G401.6 (cell line): ENCODE measurements at regions not wholly inside any gene's neighbourhood (a gene's known extent, or its start where the extent isn't known, plus 50 kb on each side); places are given as distances from the start of the nearest gene placed in this dataset.
"Not testable (repeated sequence)": the region's sequence is repeated elsewhere in the genome, so short reads cannot be mapped to it uniquely, and the experiment has no call there.

Source experiments
- FAIRE-seq: peaks from 2 replicates; lab custom pipeline; 2012; peaks lifted over from hg19 to GRCh38; lab: Jason Lieb, UNC

DNA sequence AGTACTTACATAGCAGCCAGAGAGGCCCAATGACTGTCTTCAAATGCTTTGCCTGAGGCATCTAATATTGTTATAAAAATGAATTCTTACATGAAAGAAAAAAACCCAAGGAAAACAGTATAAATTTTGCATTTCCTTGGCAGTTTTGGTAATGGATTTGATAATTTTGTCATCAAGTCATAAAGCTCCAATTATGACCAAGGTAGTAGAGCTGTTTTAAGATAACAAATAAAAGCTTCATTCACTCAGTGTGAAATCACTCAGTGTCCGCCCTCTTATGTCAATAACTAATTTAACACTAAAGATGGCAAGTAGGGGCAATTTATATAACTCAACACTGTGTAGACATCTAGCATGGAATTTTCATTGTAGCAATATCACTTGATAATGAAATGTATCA lies 193.9 kb downstream of the ANKRD7 start:
- no peak for FAIRE-seq

DNA sequence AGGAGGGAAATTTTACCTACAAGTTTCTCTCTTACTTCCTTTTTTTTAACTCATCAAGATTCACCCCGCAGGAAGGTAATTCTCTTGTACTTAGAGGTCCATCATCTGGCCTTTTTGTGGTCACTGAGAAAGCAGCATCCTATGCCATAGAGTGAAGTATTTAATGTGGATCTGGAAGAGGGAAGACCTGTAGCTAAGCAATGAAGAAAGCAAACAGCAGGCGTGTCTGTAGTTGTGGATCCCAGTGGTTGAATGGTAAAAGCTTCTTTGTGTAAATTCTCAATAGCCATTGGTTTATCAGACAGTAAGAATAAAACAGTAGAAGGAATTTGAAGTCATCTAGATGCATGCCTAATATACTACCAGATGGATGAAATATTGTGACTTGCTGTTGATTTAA lies 196.4 kb downstream of the ANKRD7 start:
- FAIRE-seq, result no peak

DNA sequence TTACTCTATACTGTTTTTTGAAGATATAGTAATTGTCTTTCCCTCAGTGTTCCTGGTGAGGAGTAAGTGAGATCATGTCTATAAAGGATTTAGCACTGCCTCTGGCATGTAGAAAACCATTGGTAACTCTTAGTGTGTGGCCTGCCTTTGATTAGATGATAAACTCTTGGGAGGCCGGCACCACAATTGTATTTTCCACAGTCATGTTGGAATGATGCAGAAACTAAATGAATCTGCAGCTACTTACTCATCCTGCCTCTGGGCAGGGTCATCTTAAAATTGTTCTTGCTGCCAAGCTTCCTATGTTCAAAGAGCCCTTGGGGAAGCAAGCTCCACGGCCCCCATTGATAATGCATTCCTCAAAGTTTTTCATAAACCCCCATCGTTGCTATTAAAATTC lies 204.6 kb downstream of the ANKRD7 start:
- no peak for FAIRE-seq

DNA sequence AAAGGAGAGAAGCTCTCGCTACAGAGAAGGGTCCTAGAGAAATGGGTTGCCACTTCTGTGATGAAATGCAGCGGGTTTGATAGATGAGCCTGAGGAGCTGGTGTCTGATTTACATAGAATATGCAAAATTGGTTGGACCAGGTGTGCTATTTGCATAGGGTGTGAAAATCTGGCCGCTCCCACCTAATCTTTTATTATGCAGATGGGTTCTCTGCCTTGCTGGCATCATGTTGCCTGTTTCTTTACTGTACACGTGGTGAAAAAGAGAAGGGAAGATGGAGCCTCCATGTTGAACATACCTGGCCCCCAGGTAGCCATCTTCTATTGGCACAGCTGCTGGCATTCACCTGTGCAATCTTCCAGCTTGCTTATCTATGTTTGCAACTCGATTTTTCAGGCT lies 212.2 kb downstream of the ANKRD7 start:
- no peak for FAIRE-seq

DNA sequence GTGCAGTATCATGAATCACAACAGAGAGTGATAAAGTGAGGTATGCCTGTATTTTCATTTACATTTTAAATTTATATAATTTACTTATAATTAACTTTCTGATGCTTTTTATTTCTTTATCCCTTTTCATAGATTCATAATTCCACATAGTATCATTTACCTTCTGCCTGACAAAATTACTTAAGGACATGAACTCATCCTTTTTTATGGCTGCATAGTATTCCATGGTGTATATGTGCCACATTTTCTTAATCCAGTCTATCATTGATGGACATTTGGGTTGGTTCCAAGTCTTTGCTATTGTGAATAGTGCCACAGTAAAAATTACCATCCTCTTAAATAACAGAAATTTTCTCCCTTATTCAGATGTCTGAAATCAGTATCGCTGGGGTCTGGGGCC lies 224.5 kb downstream of the ANKRD7 start:
- FAIRE-seq, result not testable (repeated sequence)

DNA sequence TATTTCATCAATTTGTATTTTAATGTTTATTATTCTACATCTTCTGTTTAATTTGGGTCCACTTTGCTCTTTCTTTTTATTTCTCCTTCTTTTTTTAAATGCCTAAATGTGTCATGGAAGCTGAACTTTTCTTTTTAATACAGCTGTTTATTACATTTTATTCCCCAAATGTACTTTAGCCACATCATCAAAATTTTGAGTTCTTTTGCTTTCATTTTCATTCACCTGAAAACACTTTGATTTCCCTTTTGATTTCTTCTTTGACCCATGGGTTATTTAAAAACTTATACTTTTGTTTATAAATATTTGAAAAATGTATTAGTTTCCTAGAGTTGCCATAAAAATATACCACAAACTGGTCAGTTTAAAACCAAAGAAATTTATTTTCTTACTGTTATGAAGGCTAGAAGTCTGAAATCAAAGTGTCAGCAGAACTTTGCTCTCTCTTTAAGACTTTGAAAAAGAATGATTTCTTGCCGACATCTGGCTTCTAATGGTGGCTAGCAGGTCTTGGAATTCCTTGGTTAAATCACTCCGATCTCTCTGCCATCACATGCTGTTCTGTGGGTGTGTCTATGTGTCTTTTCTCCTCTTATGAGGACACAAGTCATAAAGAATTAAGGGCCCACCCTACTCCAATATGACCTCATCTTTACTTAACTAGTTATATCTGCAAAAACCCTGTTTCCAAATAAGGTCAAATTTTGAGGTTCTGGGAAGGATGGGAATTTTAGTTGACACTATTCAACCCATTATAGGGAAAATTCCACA lies 225.5 kb downstream of the ANKRD7 start:
- no peak for FAIRE-seq

DNA sequence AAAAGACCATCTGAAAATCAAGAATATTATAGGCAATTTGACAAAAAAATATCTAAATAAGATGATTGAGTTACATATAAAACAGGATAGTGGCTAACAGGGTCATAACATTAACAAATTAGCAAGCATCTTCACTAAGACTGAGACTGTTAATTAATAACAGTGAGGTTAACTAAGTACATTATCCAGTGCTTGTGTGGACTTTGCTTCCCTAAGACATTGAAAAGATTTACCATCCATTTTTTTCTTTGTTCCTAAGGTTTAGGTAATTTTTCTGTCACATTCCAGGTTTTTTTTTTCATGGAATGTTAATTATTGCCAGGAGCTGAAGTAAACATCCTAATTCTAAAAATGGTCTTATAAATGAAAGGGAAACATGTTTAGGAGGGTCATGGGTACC lies 227.6 kb downstream of the ANKRD7 start:
- no peak for FAIRE-seq

DNA sequence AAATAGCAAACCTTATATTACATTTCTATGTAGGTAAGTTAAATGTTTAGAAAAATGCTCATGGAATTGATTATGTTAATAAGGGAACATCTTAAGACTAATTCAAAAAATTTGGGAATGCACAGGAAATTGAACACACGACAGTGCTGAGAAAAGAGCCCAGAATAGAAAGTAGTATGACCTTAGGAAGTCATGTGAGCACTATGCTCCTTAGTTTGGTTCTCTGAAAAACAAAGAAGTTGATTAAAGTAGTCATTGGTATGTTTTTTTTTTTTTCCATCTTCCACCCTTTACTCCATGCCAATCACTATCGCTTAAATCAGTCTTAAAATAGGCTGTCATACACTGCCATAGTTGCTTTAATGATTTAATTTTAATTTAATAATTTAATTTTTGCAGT lies 242.9 kb downstream of the ANKRD7 start:
- no peak for FAIRE-seq

DNA sequence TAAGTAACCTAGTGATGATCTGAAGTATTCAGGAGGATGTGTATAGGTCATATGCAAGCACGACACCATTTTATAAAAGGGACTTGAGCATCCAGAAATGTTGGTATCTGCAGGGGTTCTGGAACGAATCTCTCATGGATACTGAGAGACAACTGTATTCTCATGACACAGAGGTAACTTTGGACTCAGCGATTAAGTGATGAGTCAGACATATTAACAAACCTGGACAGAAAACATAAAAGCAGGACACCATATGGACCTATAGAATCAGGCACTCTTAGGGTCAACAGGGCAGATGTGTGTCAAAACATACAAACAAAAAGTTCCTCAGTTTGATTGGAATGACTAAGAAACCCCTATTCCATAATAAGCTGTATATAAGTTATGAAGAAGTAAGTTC lies 248.1 kb downstream of the ANKRD7 start:
- FAIRE-seq, result no peak

DNA sequence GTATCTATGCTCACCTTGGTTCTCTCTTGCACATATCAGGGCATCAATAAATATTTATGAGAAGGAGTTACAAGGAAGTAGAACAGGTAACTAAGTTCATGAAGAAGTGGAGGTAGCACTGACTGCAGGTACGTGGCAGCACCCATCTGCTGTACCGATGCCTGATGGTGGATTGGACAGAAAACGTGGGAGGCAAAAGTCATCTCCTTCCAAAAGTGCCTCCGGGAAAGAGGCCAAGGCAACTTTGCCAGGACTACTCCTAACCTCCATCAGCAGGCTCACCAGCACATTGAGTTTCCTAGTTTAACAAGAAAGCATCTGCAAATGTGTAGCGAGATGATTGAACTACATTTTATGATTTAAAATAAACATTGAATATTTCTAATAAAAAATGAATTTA lies 248.8 kb downstream of the ANKRD7 start:
- no peak for FAIRE-seq

DNA sequence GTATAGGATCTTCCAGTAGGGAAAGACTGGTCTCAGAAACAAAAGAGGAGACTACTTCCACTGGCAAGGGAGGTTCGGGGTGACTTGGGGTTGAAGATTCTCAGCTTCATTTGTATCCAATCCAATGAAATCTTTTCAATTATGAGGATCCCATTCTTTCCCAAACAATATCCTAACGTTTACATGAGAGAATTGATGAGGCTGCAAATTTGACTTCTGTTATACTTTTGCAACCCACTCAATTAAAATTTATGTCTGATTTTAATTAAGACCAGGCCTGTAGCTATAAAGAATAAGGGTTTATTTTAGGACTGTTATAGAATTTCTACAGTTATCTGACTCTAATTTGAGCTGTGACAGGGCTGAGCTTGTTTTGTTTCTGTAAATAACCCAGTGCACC lies 251.5 kb downstream of the ANKRD7 start:
- FAIRE-seq, result no peak

DNA sequence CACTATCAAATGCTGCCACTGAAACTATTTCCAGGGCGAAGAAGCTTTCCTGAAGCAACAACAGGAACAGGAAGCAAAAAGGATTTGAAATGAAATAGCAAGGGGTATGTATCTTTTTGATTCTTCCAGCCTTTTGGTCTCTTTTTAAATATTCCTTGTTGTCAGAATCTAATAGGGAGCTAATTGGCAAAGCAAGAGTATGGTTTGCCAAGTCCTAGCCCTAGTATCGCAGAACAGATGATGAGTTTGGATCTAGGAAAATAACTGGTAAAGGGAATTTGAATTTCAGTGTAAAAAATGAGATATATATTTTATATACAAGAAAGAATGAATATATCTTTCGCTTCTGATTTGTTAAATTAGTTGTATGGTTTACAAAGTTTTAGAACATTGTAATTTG lies 252.5 kb downstream of the ANKRD7 start:
- no peak for FAIRE-seq

DNA sequence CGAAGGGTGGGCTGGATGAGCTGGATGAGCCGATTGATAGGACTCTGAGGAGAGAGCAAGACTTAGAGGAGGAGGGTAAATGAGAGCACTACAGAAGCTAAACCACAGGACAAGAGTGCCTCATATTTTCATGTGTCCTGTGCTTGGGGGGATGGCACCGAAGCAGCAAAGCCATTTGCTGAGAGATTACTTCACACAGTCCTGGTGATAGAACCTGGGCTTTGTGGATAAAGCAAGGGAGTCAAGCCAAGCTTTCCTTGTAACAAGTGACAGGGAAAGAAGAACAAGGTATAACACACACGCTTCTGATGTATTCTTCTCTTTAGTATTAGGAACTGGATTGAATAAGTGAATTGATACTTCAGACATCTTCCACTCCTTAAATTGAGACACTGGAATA lies 253.7 kb downstream of the ANKRD7 start:
- no peak for FAIRE-seq

DNA sequence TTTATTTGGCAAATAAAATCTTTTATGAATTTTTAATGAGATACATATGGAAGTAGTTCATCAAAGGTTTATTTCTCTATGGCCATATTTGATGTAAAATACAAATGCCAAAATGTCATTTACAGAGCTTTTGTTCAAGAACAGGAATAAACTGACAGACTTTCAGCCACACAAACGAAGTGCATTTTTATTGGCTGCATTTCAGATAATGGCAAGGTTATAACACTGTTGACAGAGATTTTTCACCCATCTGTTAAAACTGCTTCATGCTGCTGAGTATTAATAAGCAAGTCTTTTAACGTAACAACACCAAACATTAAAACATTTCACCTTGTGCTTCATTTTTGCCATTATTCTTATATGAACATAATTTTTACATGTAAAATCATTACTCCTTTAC lies 254.4 kb downstream of the ANKRD7 start:
- FAIRE-seq, result no peak

DNA sequence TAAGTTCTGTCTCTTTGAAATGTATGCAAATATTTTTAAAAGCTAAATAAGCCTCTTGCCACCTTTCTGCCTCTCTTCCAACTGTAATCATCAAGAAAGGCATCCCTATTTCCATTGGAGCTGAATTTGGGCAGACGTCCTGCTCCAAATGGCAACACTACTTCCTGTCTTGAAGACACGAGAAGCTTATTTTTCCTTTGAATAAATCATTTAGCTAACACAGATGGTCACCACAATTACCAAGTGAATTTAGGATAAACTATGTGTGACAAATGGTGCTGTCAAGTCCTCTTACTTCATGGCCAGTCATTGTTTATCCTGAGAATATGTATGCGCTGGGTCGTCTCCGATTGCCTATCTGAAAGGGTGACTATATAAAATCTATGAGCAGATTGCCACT lies 268.0 kb downstream of the ANKRD7 start:
- no peak for FAIRE-seq

DNA sequence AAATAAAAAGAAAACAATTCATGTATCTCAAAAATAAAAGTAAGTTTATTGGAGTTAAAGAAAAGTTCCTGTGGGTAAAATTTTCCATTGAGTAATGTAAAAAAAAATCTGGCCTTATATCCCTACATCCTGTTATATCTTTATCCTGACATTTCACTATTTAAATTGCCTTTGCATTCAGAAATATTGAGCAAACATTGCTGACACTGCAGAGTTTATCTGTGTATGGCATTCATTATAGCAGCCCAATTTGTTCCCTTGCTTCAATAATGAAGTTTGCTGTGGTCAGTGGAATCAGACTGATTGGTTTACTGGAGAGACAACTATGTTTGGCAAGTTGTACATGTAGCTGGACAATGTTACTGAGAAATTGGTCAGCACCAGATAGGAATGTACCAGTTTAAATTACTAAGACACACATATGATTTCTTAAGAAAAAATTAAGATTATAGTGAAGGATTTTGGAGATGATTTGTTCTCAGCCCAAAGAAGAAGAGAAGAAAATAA lies 271.7 kb downstream of the ANKRD7 start:
- no peak for FAIRE-seq

DNA sequence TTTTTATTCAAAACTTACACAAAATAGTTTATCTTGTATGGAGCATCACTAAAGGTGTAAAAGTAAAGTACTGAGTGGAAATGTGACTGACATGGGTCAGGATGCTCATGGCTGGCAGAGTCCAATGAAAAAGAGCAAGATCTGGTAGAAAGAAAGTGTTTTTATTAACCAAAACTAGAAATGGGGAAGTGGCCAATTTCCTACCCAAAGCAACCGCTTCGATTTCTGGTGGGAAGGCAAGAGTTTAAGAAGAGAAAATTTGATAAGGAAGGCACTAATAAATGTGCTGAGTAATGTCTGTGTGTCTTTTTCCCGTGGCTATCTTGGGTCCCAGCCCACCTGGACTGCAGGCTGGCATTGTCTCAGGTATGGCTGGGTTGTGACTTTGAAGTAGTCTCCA lies 277.7 kb downstream of the ANKRD7 start:
- no peak for FAIRE-seq

DNA sequence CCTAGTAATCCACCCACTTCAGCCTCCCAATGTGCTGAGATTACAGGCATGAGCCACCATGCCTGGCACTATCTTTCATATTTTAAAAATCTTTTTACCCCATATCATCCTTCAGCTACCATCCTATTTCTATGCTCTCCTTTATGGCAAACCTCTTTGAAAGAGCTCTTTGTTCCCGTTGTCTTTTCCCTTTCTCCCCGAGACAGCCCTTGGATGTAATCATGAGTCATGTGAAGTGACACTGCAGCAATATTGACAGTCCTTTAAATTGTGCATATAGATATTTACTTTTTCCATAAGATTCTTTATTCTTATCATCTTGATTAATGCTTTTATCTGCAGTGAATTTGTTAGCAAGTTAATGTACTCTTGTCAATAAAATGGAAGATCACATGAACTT lies 286.6 kb downstream of the ANKRD7 start:
- no peak for FAIRE-seq

DNA sequence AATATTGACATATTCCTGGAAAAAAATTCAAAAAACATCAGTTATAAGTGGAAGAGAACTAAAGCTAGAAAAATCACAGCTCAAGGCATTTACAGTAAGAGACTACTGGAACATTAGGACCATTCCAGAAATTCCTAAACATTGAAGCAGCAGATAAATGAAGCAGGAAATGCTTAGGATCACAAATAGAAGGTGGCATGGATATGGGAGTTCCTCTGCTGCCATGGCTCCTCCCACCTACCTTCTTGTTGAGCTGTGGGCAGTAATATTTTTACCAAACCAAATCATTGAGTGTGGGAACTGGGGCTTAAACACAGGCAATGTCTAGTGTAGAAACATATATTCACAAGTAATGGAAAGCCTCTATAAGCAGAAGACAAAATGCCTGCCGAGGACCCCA lies 292.8 kb downstream of the ANKRD7 start:
- FAIRE-seq, result no peak

DNA sequence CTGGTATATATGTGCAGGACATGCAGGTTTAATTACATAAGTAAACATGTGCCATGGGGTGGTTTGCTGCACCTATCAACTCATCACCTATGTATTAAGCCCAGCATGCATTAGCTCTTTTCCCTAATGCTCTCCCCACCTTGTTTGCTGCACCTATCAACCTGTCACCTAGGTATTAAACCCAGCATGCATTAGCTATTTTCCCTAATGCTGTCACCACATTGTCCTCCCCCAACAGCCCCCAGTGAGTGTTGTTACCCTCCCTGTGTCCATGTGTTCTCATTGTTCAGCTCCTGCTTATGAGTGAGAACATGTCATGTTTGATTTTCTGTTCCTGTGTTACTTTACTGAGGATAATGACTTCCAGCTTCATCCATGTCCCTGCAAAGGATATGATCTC lies 300.5 kb downstream of the ANKRD7 start:
- FAIRE-seq, result no peak

DNA sequence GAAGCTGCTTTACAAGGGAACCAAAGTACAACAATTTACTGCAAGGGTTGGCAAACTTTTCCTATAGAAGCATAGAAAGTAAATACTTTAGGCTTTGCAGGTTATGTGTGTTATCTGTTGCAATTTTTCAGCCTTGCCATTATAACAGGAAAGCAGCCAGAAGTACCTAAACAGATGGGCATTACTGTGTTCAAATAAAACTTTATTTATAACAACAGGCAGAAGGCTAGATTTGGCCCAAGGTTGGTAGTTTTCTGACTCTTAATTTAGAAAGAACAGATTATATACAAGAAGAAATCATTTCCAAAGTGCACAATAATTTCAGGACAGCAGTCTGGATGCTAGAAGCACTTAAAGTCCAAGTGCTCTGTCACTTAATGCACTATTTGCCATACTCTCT lies 307.1 kb downstream of the ANKRD7 start:
- no peak for FAIRE-seq

DNA sequence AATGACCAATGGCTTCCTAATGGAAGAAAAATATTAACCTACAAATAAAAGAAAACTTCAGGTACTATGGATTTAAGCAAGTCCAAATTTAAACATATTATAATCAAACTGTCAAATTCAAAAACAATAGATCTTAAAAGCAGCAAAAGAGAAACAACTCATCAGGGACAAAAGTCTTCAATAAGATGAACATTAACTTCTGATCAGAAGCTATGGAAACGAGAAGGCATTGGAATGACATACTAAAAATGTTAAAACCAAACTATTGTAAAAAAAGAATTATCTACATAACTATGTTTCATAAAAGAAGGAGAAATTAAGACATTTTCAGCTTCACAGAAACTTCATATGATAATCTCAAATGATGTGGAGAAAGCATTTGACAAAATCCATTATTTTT lies 334.7 kb downstream of the ANKRD7 start:
- no peak for FAIRE-seq

DNA sequence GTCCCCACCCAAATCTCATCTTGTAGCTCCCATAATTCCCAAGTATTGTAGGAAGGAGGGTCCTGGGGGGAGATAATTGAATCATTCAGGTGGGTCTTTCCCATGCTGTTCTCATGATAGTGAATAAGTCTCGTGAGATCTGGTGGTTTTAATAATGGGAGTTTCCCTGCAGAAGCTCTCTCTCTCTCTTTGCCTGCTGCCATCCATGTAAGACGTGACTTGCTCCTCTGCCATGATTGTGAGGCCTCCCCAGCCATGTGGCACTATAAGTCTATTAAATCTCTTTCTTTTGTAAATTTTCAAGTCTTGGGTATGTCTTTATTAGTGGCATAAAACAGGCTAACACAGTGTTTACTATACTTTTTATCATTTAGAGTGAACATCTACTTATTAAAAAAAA lies 338.8 kb downstream of the ANKRD7 start:
- no peak for FAIRE-seq

DNA sequence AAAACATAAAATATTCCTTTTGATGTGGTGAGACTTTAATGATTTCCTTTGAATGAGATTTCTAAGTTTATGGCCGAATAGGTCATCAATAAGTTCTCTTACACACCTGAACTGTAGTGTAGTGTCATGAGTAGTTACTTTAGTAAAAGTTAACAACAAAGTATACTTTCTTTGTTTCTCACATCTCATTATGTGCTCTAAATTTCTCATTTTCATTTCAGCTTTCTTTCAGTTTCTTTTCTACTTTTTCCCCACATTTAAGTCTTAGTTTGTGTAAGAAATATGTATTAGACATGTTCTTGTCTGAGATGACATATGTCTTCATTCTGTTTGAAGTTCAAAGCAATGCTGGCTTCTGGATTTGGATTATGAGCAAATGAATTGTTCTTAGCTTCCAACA lies 348.1 kb downstream of the ANKRD7 start:
- no peak for FAIRE-seq

DNA sequence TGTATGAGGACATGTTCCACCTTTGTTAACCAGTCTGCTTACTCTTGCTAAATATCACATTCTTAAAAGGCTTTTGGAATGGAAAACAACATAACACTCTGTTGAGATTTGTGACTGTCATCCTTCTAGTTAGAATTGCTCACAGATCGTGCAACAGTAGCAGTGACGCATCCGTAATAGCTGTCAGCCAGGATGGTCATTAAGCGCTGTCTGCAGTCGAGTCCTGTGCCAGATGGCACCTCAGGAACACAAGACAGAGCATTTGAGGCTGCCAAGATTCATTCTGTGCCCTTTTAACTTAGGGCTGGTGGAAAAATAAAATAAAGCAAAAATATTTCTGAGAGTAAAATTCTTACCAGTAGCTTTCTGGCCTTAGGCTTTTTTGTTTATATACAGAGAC lies 348.6 kb downstream of the ANKRD7 start:
- FAIRE-seq, result no peak
